Hematopoietic multipotent progenitor cell (in vitro differentiated cells): ENCODE measurements at regions not wholly inside any gene's neighbourhood (a gene's known extent, or its start where the extent isn't known, plus 50 kb on each side); places are given as distances from the start of the nearest gene placed in this dataset.
A peak's percentile ranks its signal among the peaks of the same experiment; 100 is the strongest.

Experiments
- DNase-seq, 3 donors: peaks; one replicate each; pipeline ENCODE4 v3.0.0-alpha.2; 2011 to 2015; ENCODE audit warnings: low read depth in 2 of 3, low spot score in 2 of 3

DNA sequence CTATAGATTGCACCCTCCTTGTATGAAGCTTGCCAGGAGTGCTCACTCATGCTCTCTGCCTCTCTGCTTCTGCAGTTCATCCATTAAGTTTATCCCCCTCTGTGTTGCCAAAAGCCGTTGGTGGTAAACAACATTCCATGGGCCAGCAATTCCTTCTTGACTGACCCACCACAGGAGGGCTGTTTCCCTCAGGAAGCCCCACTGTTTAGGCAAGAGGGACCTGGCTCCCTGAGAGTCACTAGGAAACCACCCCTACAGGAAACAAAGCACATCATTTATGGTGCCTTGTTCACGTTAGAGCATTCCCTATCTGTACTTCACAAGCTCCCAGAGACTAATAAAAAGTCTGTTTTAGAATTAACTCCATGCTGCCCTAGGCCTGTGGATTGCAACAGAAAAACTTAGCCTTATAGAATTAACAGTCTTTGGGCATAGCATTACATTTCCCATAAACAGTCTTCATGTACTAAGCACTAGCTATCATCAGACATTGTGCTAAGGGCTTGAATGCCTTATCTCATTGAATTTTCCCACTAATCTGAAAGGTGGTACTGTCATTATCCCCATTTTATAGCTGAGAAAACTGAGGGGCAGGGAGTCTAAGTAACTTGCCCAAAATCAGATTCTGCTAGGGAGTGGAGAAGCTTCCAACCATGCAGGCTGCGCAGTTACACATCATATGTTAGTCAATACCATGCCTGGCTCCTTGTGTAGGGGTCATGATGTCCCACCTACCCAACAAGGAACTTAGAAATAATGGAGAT lies 149.9 kb downstream of the SHQ1 start:
- no peak for DNase-seq

DNA sequence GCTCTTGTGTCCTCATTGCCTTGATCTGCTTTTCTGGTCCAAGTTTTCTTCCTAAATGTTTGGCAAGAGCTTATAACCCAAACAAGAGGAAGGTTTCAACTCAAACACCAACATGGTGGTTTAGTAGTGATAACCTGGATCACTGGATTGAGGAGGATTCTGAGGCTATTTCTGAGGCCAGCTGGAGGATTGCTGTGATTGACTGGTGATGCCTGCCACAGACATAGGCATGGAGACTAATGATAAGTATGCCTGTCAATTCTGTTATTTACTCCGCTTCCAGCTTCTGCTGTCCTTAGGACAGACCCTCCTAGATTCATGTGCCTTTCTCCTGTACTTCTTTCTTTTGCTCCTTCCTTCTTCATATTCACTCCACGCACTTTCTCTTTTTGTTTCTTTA lies 150.5 kb downstream of the SHQ1 start:
- DNase-seq: no peak

DNA sequence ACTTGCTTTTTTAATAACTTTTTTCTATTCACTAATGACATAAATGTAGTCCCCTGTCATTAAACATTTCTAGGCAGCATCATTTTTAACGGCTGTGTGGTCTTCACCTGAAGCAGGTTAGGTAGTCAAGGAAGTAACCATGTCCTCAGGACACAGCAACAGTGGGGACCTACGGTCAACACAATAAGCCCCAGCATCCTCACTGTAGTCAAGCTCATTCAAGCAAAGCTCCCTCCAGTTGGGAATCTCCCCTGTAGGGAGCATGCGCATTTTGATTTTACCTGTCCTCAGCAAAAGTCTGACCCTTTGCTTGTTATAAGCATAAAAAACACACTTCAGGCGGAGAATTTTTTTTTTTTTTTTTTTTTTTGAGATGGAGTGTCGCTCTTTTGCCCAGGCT lies 151.4 kb downstream of the SHQ1 start:
- no peak for DNase-seq

DNA sequence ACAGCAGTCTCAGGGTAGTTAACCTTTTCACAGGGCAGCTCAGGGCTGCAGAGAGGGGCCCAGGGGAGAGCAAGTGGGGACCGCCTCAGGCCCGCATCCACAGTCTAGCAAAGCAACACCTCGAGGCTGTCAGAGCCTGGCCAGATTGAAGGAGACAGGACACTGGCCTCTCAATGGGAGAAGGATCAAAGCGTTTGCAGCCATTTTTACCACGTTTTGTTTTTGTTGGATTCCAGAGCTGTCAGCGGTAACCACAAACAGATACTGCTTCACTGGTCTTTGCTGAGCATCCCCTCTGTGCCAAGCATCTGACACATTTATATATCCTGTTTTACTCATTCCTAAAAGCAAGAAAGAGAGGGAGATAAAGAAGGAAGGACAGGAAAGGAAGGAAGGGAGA lies 153.8 kb downstream of the SHQ1 start:
- no peak for DNase-seq

DNA sequence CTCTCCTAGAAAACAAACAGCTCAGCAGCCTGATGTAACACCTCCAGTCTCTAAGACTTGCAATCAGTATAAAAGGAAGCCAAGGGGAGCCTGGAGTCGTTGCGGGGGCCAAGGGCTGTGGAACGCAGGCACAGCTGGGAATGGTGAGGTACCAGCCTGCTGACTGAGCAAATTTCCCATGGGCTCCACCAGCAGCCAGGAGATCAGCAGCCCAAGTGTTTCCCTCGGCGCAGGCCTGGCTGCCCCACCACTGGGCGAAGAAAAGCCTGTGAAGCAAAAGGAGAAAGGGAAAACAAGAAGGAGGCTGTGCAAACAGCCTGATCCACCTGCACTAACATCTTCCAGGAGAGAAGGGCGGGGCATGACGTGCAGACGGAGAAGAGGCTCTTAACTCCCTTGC lies 155.3 kb downstream of the SHQ1 start:
- DNase-seq: no peak

DNA sequence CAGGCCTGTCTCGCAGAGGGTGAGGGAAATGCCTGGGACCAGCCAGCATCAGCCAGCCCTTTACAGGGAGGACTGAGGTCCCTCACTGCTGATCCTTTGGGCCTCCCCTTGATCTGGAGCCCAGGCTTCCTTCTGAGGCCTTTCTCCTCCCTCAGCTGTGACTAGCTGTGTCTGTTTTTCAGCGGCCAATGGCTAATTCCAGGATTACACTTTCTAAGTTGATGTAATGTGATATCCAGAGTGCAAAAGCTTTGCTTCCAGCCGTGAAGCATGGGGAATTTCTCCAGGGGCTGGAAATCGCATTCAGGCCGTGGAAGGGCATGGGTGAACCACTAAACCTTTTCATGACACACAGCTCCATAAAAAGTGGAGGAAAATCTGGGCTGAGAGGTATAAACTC lies 157.6 kb downstream of the SHQ1 start:
- no peak for DNase-seq

DNA sequence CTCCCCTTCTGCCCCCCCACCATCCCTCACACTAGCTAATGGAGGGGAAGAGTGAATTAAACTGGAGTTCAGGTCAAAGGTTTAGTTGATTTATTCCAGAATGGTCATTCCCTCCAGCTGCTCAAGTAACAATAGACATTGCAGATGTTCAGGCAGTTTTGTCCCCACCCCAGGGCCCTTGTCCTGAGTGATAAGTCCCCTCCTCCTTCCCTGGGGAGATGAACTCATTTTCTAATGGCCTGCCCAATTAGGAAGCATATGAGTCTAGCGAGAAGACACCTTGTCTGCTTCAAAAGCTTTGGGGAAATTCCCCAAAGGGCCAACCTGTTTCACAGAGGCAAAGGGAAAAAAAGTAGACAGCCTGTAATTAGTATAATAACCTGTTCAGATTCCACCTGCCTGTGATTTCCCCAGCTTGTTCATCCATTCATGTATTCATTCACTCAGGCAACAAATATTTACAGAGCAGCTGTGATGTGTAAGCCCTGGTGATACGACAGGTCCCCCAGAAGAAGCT lies 165.3 kb downstream of the SHQ1 start:
- DNase-seq: no peak

DNA sequence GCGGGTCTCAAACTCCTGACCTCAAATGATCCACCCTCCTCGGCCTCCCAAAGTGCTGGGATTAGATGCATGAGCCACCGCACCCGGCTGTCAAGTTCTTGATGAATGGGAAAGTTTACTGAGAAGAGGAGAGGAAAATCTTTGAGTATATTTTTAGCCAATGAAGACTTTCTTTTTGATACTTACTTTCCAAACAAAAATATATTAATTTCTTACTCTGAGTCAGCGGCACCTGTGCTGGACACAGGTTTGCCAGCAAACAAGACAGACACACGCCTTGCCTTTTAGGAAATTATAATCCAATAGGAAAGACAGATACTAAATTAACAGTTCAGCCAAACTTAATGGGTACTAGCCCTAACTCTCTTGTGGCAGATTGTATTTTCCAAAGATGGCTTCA lies 166.6 kb downstream of the SHQ1 start:
- no peak for DNase-seq

DNA sequence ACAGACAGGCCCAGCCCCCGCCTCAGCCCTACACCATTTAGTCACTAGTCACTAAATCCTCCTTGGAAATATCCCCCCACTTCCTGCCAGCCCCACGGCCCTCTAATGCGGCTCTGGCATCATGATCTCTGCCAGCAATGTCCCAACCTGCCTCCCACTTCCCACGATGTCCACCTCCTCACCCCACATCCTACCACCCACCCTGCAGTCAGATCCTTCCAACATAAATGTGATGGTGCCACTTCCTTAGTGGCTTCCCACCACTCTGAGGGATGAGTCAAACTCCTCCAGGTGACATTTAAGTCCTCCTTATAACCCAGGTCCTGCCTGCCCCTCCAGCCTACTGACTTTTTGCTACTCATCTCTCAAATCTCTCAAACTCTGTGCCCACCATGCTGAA lies 167.5 kb downstream of the SHQ1 start:
- DNase-seq: no peak

DNA sequence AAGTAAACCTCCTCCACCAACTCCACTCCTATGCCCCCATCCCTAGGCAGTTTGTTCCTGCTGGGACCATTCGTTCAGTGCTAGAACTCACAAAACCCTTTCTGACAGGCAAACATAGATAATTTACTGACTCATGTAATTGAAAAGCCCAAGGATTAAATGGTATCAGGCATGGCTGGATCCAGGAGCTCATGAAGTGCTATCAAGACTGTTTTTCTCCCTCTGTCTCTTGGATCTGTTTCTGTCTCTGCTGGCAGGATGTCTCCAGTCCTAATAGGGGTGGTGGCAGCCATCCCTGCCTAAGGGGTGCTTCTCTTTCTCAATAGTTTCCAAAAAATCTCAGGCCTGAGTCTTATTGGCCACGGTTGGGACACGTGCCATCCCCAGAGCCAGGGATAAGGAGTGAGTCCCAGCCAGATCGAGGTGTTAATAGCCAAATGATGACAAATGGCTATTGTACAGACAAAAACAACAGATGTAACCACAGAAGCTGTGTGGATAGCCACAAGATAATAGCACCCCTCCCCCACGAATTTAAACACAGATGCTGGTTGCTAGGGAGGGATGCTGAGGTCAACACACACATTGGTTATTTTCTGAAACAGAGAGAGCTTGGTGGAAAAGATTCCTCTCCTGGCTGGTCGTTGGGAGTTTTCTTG lies 168.6 kb downstream of the SHQ1 start:
- DNase-seq: peak in 1 of 3 donors; percentile 74

DNA sequence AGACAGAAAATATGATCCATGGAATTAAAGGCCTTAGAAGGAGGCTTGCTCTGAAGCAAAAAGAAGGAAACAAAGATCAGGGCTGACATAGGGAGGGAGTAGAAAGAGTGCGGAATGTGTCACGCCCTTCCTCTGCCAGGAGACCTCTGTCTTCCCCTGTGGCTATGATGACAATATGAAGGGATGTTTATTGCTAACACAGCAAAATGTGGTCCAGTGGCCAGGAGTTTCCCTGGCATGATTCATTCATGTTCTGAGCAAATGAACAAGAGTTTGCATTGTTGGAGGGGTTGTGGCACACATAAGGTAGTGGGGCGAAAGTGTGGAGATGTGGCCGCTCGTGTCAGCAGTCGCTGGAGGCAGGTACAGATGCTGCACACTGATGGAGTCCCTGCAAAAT lies 169.4 kb downstream of the SHQ1 start:
- DNase-seq: no peak

DNA sequence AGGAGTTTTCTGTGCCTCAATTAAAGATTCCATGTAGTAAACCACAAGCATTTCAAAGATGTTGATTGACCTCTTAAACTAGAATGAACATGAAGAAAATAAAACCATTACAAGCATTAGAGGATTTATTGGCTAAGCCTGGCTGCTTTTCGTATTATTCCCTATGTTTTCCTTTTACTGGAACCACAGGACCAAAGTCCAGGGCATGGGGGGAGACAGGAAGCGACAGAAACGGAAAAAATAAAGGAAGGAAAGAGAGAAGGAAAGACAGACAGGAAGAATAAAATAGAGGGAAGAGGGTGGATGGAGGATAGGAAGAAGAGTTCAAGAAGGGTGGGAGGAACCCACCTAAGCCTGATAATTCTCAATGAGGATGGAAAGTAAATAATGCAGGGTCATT lies 169.9 kb downstream of the SHQ1 start:
- DNase-seq: no peak

DNA sequence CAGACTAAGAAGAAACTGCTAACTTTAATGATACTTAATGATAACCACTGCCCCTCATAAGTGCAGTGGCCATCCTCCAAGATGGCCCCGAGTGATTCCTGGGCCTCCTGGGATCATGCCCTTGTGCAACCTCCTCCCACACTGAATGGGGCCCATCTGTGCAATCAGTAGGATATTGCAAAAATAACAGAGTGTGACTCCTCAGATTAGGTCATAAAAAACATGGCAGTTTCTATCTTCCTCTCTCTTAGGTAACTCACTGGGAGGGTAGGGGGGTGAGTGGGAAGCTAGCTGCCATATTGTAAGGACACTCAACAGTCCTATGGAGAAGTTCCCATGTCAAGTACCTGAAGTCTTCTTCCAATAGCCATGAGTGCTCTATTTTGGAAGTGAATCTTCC lies 173.0 kb downstream of the SHQ1 start:
- DNase-seq: no peak

DNA sequence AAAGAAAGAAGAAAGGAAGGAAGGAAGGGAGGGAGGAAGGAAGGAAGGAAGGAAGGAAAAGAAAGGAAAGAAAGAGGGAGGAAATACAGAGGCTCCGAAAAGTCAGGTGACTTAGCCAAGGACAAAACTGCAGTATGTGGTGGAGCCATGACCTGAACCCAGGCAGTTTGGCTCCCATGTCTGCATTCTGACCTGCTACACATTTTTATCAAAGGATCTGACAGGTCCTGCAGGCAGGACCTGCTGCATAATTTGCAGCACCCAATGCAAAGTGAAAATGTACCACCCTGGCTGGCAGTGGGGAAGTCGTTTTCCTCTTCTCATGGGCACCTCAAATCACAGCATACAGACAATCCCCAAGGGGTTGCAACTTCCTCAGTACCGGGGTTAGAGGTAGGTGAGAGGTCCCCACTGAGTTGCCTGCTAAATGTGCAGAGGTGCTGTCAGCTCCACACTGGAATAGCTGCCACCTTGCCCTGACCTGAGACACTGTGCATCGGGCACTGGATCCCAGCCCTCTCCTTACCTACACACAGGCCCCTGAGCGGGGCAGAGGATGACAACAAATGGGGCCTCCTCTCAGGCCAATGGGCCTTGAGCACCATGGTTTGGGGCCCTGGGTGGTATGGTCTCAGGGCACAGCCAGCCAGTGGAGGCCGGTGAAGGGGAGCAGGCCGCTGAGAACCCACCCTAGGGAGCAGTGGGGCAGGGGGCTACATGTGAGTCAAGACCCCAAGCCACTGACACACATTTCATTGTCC lies 175.1 kb downstream of the SHQ1 start:
- DNase-seq: no peak

DNA sequence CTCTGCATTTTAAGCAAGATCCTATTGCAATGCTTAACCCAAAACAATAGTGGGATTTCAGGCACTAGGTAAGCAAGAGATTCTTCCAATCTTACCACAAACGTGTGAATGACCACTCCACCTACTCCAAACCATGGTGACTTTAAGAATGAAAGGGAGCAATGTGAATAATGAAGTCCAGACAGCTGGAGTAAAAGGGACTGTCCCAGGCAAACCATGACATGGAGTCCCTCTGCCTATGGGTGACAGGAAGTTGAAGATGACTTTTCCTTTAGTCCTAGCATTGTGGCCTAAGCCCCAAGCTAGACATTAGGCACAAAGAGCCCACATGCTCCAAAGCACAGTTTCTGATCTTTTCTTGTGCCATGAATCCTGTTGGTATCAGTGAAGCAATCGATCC lies 179.0 kb downstream of the SHQ1 start:
- no peak for DNase-seq

DNA sequence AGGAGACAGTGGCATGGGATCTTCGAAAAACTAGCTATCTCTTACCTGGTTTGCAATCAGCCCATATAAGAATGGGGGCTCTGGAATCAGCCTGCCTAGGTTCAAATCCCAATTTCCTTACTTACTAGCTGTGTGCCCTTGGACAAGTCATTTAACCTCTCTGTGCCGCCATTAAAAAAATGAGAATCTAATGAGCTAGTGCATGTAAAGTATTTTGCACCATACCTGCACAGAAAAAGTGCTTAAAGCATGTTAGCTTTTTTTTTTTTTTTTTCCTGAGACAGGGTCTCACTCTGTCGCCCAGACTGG lies 181.8 kb downstream of the SHQ1 start:
- no peak for DNase-seq

DNA sequence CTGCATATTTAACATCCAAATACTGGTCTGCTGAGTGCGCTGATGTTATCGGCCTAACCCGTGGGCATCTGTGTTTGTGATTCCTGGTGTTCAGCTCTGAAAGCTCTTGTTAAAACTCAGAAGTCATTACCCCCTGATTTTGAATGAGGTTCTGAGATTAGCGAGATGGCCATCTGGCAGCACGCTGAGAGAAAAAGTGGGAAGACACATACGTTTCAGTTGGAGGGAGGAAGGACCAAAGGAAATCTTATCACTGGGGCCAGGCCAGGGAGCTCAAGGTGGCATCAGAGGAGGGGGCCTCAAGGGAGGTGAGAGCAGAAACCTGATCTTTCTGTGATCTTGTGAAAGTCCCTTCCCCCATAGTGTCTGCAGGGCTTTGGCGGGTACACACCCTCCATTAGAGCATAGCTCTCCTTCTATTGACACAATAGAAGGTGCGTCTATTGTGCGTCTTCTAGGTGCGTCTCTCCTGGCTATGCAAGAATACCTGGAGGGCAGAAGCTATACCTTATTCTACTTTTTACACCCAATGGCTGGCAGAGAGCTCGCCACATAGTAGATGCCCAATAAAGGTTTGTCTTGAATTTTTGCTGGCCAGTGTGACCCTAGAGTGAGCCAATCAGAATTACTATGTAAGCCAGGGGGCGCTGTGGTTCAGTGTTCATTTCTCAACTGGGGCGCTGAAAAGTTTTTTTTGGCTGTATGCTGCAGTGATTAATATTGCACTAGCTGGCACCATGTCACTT lies 182.4 kb downstream of the SHQ1 start:
- DNase-seq: peak; percentile 37 to 72 (median 48)

DNA sequence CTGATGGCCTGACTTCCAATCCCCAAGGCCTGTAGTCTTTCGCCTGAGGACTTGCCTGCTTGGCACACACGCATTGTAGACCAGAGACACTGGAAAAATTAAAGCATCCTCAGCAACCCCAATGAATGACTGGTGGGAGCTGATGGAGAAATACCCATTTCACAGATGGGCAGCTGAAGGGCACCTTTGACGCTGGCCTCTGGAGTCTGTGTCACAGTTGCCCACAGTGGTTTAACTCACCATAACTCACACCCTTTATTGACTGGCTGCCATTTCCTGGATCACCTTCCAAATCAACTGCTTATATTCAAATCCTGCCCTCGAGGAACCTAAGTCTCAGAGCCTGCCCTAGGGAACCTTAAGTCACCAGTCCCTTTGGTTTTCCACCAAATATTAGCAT lies 183.1 kb downstream of the SHQ1 start:
- DNase-seq: no peak

DNA sequence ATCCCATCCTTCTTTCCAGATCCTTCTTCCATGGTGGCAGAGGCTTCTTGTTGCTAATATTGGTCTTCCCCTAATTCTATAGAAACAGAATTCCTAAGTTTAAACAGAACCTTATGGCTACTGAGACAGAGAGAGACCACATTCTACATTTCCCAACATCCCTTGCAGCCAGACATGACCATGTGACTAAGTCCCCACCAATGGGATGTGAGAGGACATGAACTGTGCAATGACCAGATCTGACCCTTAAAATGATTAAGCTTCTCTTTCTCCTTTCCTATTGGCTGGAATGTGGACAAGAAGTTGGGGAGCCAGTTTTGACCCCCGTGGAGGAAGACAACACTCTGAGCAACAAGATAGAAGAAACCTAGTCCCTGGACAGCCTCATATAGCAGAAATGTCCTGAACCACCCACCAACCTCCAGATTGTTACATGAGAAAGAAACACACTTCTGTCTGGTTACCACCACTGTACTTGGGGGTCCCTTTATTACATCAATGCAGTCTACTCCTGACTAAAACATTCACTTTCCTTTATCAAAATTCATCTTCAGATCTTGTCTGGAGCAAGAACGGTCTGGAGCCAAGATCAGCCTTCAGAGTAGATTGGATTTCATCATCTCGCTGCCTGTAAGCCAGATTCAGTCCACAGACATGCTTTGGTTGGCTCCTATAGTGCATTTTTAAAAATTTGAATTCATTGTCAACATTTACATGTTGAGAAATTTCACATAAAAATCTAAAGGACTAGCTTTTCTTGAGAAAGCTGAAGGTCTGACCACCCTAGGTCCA lies 183.9 kb downstream of the SHQ1 start:
- DNase-seq: no peak

DNA sequence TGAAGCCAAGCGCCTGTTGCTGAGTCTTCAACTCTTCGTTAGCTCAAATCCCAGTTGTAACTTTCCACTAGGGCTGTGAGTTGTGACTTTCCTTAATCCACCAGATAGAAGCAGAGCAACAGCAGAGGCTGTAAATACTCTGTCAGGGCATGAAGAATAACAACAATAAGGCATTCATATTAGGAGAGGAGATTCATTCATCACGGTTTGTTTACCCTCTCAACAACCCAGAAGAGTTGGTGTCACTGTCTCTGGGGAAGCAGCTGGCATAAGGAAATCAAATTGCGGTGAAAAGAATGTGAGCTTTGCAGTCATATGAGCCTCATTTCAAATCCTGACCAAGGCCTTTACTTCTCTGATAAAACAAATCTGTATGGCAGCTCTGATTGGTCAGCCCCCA lies 184.8 kb downstream of the SHQ1 start:
- DNase-seq: no peak

DNA sequence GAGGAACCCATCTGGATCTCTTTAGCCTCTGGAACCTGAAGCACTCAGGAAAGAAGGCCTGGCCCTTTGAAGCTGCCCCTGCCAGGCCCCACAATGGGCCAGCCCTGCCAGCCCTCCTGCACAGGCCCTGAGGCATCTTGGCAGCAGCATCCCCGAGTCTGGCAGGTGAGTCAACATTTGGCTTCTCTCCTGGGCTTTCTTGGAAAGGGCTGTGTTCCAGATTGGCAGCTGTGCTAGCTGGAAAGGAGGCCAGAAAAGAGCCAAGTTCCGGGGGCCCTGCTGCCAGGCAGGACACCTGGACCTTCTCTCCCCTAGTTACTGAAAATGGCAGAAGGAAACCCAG lies 187.2 kb downstream of the SHQ1 start:
- DNase-seq: no peak
